ENCODE measurements at regions not wholly inside any gene's neighbourhood (a gene's known extent, or its start where the extent isn't known, plus 50 kb on each side); places are given as distances from the start of the nearest gene placed in this dataset.
A peak's percentile ranks its signal among the peaks of the same experiment; 100 is the strongest.
"Not testable (repeated sequence)": the region's sequence is repeated elsewhere in the genome, so short reads cannot be mapped to it uniquely, and the experiment has no call there.

- no peak overlapping the region for H3K4me3 Mint-ChIP-seq
- no peak overlapping the region for H3K27ac Mint-ChIP-seq
- peaks cover 12% of the 10 kb centered on the region for H3K36me3 Mint-ChIP-seq (ENCODE audit: low read depth)
- no peaks in the 10 kb centered on the region for H3K4me1 Mint-ChIP-seq (ENCODE audit: low read depth)
- H3K9me3 Mint-ChIP-seq = peaks cover 64% of the 10 kb centered on the region
- no peaks in the 10 kb centered on the region; the same call in 1 of the 2 replicates for H3K27me3 Mint-ChIP-seq (ENCODE audit: insufficient read depth)
- TF ChIP-seq CTCF (IDR thresholded peaks at IDR 0.05) = peak; percentile 31
- no peak for DNase-seq
Observed at GRCh38 chr14:106286697-106287290, 760.4 kb downstream of the TMEM121 start.

- peaks cover 59% of the 10 kb centered on the region for H3K9me3 Mint-ChIP-seq
- H3K36me3 Mint-ChIP-seq (ENCODE audit: low read depth) = peaks cover 12% of the 10 kb centered on the region
- no peak overlapping the region for H3K4me3 Mint-ChIP-seq
- DNase-seq = no peak
- no peak for TF ChIP-seq CTCF (IDR thresholded peaks at IDR 0.05)
- H3K27me3 Mint-ChIP-seq (ENCODE audit: insufficient read depth) = no peaks in the 10 kb centered on the region; the same call in 1 of the 2 replicates
- H3K27ac Mint-ChIP-seq = no peak overlapping the region
- no peaks in the 10 kb centered on the region for H3K4me1 Mint-ChIP-seq (ENCODE audit: low read depth)
Observed at GRCh38 chr14:106287506-106287905, 761.1 kb downstream of the TMEM121 start.

DNA sequence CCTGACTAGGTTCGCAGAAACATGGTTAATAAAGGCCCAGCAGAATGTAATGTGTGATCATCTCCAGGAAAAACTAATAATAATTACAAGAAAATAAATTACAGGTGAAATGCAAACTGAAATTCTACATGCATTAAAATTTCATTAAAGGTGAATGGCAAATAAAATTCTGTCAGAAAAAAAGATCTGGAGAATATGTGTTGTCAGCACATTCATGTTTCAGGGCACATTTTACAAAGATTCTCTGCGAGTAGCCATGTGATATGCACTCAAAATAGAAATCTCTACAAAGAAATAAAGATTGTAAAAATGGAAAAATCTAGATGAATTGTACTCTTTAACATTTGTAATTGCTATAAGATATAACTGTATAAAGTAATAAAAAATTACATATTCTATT, 765.2 kb downstream of the TMEM121 start:
- no peaks in the 10 kb centered on the region for H3K4me1 Mint-ChIP-seq (ENCODE audit: low read depth)
- no peak overlapping the region for H3K27ac Mint-ChIP-seq
- H3K9me3 Mint-ChIP-seq = peaks cover 41% of the 10 kb centered on the region
- no peak for TF ChIP-seq CTCF (IDR thresholded peaks at IDR 0.05)
- H3K27me3 Mint-ChIP-seq (ENCODE audit: insufficient read depth) = no peaks in the 10 kb centered on the region; the same call in 1 of the 2 replicates
- no peak for DNase-seq
- H3K4me3 Mint-ChIP-seq = no peak overlapping the region
- H3K36me3 Mint-ChIP-seq (ENCODE audit: low read depth) = peaks cover 12% of the 10 kb centered on the region

- Mint-ChIP-seq H3K27me3 (ENCODE audit: insufficient read depth) (no peaks in the 10 kb centered on the region), H3K4me1 (ENCODE audit: low read depth) (no peaks in the 10 kb centered on the region), H3K36me3 (ENCODE audit: low read depth) (peaks cover 7% of the 10 kb centered on the region; the same call in 1 of the 2 replicates), H3K4me3 (no peak overlapping the region), H3K27ac (no peak overlapping the region), H3K9me3 (peaks cover 55% of the 10 kb centered on the region)
- TF ChIP-seq CTCF (IDR thresholded peaks at IDR 0.05) = no peak
- no peak for DNase-seq
Observed at GRCh38 chr14:106294324-106294723, 767.9 kb downstream of the TMEM121 start.

- H3K36me3 Mint-ChIP-seq (ENCODE audit: low read depth); H3K4me3 Mint-ChIP-seq; H3K27ac Mint-ChIP-seq; H3K4me1 Mint-ChIP-seq (ENCODE audit: low read depth); DNase-seq; H3K27me3 Mint-ChIP-seq (ENCODE audit: insufficient read depth): not testable (repeated sequence)
- peaks cover 49% of the 10 kb centered on the region for H3K9me3 Mint-ChIP-seq
Observed at GRCh38 chr14:106300951-106301510, 774.6 kb downstream of the TMEM121 start.

DNA sequence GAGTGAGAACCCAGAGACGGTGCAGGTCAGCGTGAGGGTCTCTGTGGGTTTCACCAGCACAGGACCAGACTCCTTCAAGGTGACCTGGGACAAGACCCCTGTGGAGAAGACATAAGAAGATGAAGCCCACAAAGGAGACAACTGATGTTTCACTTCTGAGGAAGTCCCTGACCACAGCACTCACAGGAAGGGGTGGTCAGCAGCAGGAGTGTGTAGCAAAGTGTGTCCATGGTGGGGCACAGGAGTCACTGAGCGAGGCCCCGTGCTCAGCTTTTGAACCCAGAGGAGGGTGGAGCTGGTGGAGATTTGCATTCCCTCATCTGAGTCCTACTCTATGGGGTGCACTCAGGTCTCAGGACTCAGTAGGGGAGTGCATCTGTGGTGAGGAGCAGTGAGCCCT, 775.2 kb downstream of the TMEM121 start:
- not testable (repeated sequence) for H3K4me1 Mint-ChIP-seq (ENCODE audit: low read depth); H3K36me3 Mint-ChIP-seq (ENCODE audit: low read depth); H3K27ac Mint-ChIP-seq; H3K4me3 Mint-ChIP-seq; H3K27me3 Mint-ChIP-seq (ENCODE audit: insufficient read depth); DNase-seq
- H3K9me3 Mint-ChIP-seq = peaks cover 48% of the 10 kb centered on the region
